ENCODE measurements at regions not wholly inside any gene's neighbourhood (a gene's known extent, or its start where the extent isn't known, plus 50 kb on each side); places are given as distances from the start of the nearest gene placed in this dataset.
A peak's percentile ranks its signal among the peaks of the same experiment; 100 is the strongest.
"Not testable (repeated sequence)": the region's sequence is repeated elsewhere in the genome, so short reads cannot be mapped to it uniquely, and the experiment has no call there.

- DNase-seq (ENCODE audit: low spot score): peak; percentile 63
Measured at GRCh38 chr21:36207577-36208320, 51.1 kb downstream of the DOP1B start.

GRCh38 chr21:36208326-36209013 lies 51.8 kb downstream of the DOP1B start:
- no peak for DNase-seq (ENCODE audit: low spot score)

GRCh38 chr21:36209626-36210171 lies 53.1 kb downstream of the DOP1B start:
- peak; percentile 58 for DNase-seq (ENCODE audit: low spot score)

- DNase-seq (ENCODE audit: low spot score): no peak
Measured at GRCh38 chr21:36210779-36211659, 54.4 kb downstream of the DOP1B start.

GRCh38 chr21:36211660-36212512 lies 55.3 kb downstream of the DOP1B start:
- DNase-seq (ENCODE audit: low spot score): no peak

- no peak for DNase-seq (ENCODE audit: low spot score)
Measured at GRCh38 chr21:36212513-36212780, 55.8 kb downstream of the DOP1B start.

GRCh38 chr21:36214561-36214960 lies 57.9 kb downstream of the DOP1B start:
- DNase-seq (ENCODE audit: low spot score): no peak

- DNase-seq (ENCODE audit: low spot score): no peak
Measured at GRCh38 chr21:36217743-36218142, 61.1 kb downstream of the DOP1B start.

GRCh38 chr21:36218691-36219090 lies 62.1 kb downstream of the DOP1B start:
- DNase-seq (ENCODE audit: low spot score): no peak

GRCh38 chr21:36223451-36223850 lies 66.8 kb downstream of the DOP1B start:
- no peak for DNase-seq (ENCODE audit: low spot score)

- no peak for DNase-seq (ENCODE audit: low spot score)
Measured at GRCh38 chr21:36229181-36229580, 72.6 kb downstream of the DOP1B start.

- DNase-seq (ENCODE audit: low spot score): not testable (repeated sequence)
Measured at GRCh38 chr21:36231444-36231843, 74.8 kb downstream of the DOP1B start.

GRCh38 chr21:36232641-36233040 lies 76.0 kb downstream of the DOP1B start:
- no peak for DNase-seq (ENCODE audit: low spot score)

GRCh38 chr21:36235058-36235582 lies 78.5 kb downstream of the DOP1B start:
- no peak for DNase-seq (ENCODE audit: low spot score)

- DNase-seq (ENCODE audit: low spot score): no peak
Measured at GRCh38 chr21:36236052-36236730, 79.6 kb downstream of the DOP1B start.

- no peak for DNase-seq (ENCODE audit: low spot score)
Measured at GRCh38 chr21:36237441-36237840, 80.8 kb downstream of the DOP1B start.

GRCh38 chr21:36239585-36239984 lies 80.4 kb upstream of the MORC3 start:
- no peak for DNase-seq (ENCODE audit: low spot score)

- no peak for DNase-seq (ENCODE audit: low spot score)
Measured at GRCh38 chr21:36241717-36242116, 78.3 kb upstream of the MORC3 start.

- DNase-seq (ENCODE audit: low spot score): no peak
Measured at GRCh38 chr21:36245115-36245514, 74.9 kb upstream of the MORC3 start.

GRCh38 chr21:36245649-36246048 lies 74.3 kb upstream of the MORC3 start:
- DNase-seq (ENCODE audit: low spot score): no peak
